SU-DHL-6 (cell line): ENCODE measurements at regions not wholly inside any gene's neighbourhood (a gene's known extent, or its start where the extent isn't known, plus 50 kb on each side); places are given as distances from the start of the nearest gene placed in this dataset.

Experiments
- CTCF ChIP-seq: fragments of 200-600 bp; sonication (generic); IDR thresholded peaks from one replicate; pipeline ENCODE4 v1.5.1; 2017; ENCODE audit warnings: antibody characterized with exemption, mild to moderate bottlenecking, low read length, moderate library complexity; ENCODE audit not compliant: insufficient read depth, poor library complexity, severe bottlenecking
- EZH2phosphoT487 ChIP-seq: fragments of 200-600 bp; sonication (generic), shearing (Covaris generic); conservative IDR thresholded peaks from 2 replicates; pipeline ENCODE4 v1.6.1; 2018; ENCODE audit warnings: mild to moderate bottlenecking, antibody characterized with exemption, low read length, moderate library complexity, mixed read lengths

- TF ChIP-seq CTCF (no peak), EZH2phosphoT487 (no peak)
Observed at GRCh38 chr6:71509191-71510005, 220.8 kb downstream of the OGFRL1 start.
